IPS-NIHi7 (cell line): ENCODE measurements at regions not wholly inside any gene's neighbourhood (a gene's known extent, or its start where the extent isn't known, plus 50 kb on each side); places are given as distances from the start of the nearest gene placed in this dataset.
"Not testable (repeated sequence)": the region's sequence is repeated elsewhere in the genome, so short reads cannot be mapped to it uniquely, and the experiment has no call there.

ENCODE experiments used
- DNase-seq: peaks from one replicate; pipeline ENCODE4 v3.0.0; 2012; ENCODE audit warnings: mixed read lengths; ENCODE audit errors: extremely low spot score

DNA sequence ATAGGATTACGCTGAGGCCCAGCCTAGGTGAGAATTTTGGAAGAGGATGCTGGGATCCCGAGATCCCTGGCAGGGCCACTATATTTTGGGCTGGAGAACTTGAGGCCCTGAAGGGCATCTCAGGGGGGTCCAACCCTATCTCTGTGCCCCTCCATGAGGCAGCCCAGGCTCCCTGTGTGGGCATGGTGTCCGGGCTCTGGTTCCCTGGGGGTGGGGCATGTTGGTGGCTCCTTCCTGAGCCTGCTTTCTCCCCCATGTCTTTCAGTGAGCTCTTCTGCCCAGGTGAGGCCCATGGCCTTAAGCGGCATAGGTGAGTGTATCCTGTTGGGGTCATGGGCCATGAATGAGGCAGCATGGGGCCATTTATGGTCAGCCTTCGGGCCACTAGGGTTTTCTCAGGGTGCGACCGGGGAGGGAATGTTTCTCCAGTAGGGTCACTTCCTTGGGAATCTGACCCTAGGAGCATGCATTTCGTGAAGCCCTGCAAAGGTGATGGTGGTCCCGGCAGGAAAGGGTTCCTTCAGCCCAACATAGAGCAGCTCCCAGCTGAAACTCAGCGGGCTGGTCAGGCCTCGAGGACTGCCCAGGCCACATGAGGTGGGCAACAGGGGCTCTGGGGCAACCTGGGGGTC lies 191.3 kb downstream of the UBE3A start:
- DNase-seq: no peak

DNA sequence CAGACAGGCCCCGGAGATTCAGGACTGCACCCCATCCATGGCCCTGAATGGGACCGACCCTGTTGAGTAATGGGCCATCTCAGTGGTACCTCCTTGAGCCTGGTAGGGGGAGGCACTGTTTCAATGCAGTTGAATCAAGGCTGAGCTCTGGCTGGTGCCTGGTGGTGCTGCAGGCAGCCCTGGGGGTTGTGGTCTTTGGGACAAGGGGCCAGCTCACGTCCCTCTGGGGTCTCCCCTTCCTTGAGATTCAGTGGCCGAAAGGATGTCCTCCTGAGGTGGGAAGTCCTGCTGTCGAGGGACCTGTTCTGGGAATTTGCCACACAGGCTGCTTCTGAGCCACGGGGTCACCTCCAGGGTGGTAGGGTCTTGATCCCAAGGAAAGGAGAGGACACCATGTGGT lies 190.7 kb downstream of the UBE3A start:
- not testable (repeated sequence) for DNase-seq

DNA sequence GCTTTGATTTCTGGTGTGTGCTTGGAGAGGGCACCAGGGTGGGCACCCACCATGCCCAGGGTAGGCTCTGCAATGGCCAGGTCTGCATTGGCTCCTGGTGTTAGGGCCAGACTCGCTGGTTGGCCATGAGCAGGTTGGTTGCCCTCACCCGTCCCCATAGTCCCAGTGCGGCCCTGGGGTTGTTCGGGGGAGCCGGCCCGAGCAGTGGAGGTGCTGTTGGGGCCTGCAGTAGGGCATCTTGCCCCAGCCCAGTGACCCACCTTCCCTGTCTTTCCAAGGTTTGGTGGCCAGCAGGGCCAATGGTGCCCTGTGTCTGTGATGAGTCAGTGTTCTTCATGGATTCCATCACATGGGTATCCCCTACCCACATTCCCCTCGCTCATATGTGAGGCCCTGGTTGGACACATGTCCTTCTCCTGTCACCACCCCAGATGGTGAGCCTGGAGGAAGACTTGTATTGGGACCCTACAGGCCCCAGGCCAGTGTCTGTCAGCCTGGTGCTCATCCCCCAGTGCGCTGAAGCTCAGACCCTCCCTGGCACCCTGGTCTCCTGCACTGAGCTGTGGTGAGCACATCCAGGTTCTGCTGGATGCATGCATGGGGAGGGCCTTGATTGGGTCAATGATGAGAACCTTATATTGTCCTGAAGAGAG lies 190.1 kb downstream of the UBE3A start:
- no peak for DNase-seq

DNA sequence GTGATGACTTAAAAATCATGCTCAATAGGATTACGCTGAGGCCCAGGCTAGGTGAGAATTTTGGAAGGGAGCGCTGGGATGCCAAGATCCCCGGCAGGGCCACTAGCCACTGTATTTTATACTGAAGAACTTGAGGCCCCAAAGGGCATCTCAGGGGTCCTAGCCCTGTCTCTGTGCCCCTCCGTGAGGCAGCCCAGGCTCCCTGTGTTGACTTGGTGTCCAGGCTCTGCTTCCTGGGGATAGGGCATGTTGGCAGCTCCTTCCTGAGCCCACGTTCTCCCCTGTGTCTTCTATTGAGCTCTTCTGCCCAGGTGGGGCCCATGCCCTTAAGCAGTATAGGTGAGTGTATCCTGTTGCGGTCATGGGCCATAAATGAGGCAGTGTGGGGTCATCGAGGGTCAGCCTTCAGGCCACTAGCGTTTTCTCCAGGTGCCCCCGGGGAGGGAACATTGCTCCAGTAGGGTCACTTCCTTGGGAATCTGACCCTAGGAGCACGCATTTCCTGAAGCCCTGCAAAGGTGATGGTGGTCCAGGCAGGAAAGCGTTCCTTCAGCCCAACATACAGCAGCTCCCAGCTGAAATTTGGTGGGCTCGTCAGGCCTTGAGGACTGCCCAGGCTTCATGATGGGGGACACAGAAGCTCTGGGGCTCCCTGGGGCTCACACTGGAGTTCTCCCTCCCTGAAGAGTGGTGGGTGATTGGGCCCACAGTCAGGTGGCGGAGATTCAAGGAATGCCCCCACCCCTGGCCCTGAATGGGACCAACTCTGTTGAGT lies 189.4 kb downstream of the UBE3A start:
- DNase-seq: no peak

DNA sequence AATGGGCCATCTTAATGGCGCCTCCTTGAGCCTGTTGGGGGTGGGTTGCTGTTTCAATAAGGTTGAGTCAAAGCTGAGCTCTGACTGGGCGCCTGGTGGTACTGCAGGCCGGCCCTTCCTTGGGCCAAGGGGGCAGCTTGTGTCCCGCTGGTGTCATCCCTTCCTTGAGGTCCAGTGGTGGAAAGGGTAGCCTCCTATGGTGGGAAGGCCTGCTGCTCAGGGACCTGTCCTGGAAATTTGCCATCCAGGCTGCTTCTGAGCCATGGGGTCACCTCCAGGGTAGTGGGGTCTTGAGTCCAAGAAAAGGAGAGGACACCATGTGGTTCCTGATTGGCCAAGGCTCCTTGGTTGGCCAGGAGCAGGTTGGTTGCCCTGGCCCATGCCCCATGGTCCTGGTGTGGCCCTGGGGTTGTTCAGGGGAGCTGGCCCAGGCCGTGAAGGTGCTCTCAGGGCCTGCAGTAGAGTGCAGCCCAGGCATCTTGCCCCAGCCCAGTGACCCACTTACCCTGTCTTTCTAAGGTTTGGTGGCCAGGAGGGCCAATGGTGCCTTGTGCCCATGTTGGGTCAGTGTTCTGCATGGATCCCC lies 188.7 kb downstream of the UBE3A start:
- no peak for DNase-seq

DNA sequence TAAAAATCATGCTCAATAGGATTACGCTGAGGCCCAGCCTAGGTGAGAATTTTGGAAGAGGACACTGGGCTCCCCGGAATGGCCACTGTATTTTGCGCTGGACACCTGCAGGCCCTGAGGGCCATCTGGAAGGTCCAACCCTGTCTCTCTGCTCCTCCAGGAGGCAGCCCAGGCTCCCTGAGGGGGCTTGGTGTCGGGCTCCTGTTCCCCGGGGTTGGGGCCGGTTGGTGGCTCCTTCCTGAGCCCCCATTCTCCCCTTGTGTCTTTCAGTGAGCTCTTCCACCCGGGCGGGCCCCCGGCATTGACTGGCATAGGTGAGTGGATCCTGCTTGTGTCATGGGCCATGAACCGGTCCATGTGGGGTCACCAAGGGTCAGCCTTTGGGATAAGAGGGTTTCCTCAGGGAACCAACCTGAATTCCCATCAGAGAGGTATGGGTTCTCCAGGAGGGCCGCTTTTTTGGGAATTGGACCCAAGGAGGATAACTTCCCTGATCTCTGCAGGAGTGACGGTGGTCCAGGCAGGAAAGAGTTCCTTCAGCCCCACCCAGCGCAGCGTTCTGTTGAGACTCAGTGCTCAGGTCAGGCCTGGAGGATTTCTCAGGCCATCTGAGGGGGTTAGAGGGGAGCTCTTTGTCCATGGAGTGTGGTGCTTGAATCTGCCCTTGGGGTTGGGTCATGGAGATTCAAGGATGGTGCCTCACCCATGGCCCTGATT lies 187.8 kb downstream of the UBE3A start:
- DNase-seq: no peak

DNA sequence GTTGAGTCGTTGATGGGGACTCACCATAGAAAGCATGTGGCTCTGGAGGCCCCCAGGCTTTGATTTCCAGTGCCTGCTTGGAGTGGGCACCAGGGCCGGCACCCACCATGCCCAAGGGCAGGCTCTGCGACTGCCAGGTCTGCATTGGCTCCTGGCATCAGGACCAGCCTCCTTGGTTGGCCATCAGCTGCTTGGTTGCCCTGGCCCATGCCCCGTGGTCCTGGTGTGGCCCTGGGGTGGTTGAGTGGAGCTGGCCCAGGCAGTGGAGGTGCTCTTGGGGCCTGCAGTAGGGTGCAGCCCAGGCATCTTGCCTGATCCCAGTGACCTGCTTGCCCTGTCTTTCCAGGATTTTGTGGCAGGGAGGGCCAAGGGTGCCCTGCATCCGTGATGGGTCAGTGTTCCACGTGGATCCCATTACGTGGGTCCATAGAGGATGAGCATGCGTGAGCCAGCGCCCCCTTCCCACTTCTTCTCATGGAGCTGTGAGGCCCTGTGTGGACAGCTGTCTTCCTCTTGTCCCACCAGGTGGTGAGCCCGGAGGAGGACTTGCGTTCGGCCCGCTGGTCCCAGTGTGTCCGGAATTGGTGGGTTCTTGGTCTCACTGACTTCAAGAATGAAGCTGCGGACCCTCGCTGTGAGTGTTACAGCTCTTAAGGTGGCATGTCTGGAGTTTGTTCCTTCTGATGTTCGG lies 187.0 kb downstream of the UBE3A start:
- DNase-seq: peak; percentile 1

DNA sequence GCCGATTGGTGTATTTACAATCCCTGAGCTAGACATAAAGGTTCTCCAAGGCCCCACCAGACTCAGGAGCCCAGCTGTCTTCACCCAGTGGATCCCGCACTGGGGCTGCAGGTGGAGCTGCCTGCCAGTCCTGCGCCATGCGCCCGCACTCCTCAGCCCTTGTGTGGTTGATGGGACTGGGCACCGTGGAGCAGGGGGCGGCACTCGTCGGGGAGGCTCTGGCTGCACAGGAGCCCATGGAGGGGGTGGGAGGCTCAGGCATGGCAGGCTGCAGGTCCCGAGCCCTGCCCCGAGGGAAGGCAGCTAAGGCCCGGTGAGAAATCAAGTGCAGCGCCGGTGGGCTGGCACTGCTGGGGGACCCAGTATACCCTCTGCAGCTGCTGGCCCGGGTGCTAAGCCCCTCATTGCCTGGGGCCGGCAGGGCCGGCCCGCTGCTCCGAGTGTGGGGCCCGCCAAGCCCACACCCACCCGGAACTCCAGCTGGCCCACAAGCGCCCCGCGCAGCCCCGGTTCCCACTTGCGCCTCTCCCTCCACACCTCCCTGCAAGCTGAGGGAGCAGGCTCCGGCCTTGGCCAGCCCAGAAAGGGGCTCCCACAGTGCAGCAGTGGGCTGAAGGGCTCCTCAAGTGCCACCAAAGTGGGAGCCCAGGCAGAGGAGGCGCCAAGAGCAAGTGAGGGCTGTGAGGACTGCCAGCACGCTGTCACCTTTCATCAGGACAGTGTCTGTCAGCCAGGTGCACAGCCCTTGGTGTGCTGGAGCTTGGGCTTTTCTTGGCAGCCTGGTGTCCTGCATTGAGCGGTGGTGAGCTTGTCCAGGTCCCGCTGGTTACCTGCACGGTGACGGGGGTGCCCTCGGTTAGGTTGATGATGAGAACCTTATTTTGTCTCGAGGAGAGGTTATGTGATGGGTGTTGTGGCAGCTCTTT lies 185.5 kb downstream of the UBE3A start:
- not testable (repeated sequence) for DNase-seq

DNA sequence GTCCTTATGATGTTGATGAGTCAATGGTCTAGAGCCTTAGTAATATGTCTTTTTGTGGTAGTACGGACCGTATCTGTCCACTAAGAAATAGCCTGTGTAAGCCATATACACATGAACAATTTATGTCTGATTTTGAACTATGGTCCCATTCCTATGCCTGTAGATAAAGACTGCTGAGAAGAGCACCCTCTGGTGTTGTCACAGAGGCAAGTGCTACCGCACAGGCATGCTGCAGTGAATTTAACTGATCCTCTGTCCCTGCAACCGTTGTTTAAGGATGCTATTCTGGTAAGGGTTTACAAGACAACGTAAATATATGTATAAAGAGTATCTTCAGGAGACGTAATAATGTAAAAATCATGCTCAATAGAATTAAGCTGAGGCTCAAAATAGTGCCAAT lies 170.7 kb downstream of the UBE3A start:
- DNase-seq: peak; percentile 41
